Fibroblast of gingiva (primary cell): ENCODE measurements at regions not wholly inside any gene's neighbourhood (a gene's known extent, or its start where the extent isn't known, plus 50 kb on each side); places are given as distances from the start of the nearest gene placed in this dataset.

Source experiments
- DNase-seq: peaks from one replicate; pipeline ENCODE4 v3.0.0-alpha.2; 2011; ENCODE audit warnings: low read depth

GRCh38 chr5:39475881-39476842 is 51.4 kb upstream of the DAB2 start:
- peak; percentile 86 for DNase-seq

- DNase-seq: peak; percentile 36
Measured at GRCh38 chr5:39475159-39475571, 50.4 kb upstream of the DAB2 start.
